ENCODE measurements at regions not wholly inside any gene's neighbourhood (a gene's known extent, or its start where the extent isn't known, plus 50 kb on each side); places are given as distances from the start of the nearest gene placed in this dataset.

GRCh38 chr18:56388571-56388970 lies 249.8 kb downstream of the TXNL1 start:
- TF ChIP-seq, protein P1, sequence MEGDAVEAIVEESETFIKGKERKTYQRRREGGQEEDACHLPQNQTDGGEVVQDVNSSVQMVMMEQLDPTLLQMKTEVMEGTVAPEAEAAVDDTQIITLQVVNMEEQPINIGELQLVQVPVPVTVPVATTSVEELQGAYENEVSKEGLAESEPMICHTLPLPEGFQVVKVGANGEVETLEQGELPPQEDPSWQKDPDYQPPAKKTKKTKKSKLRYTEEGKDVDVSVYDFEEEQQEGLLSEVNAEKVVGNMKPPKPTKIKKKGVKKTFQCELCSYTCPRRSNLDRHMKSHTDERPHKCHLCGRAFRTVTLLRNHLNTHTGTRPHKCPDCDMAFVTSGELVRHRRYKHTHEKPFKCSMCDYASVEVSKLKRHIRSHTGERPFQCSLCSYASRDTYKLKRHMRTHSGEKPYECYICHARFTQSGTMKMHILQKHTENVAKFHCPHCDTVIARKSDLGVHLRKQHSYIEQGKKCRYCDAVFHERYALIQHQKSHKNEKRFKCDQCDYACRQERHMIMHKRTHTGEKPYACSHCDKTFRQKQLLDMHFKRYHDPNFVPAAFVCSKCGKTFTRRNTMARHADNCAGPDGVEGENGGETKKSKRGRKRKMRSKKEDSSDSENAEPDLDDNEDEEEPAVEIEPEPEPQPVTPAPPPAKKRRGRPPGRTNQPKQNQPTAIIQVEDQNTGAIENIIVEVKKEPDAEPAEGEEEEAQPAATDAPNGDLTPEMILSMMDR (IDR thresholded peaks at IDR 0.05; ENCODE audit: insufficient read depth, low read depth, low read length), result no peak
- TF ChIP-seq EZH2 (IDR thresholded peaks at IDR 0.05; ENCODE audit: insufficient read depth, low read length), result no peak
